OCI-LY1 (cell line): ENCODE measurements at regions not wholly inside any gene's neighbourhood (a gene's known extent, or its start where the extent isn't known, plus 50 kb on each side); places are given as distances from the start of the nearest gene placed in this dataset.

Source experiments
- H2AFZ ChIP-seq: fragments of 200-600 bp; sonication (generic), shearing (Covaris generic); 2 replicates; pipeline ENCODE4 v1.6.0; 2014; ENCODE audit warnings: antibody characterized with exemption, mild to moderate bottlenecking, low read length
- H3F3A ChIP-seq: fragments of 200-600 bp; sonication (generic), shearing (Covaris generic); 2 replicates; pipeline ENCODE4 v1.6.0; 2014; ENCODE audit warnings: mild to moderate bottlenecking, antibody characterized with exemption, low read length, moderate library complexity; ENCODE audit not compliant: insufficient read depth
- H3K27ac ChIP-seq: fragments of 200-600 bp; sonication (generic); 2 replicates; pipeline ENCODE4 v1.5.1; 2014; ENCODE audit warnings: low read length, mixed run types, mild to moderate bottlenecking, low read depth; ENCODE audit not compliant: poor library complexity, severe bottlenecking
- H3K27me3 ChIP-seq: fragments of 200-600 bp; sonication (generic); 2 replicates; pipeline ENCODE4 v1.6.0; 2014; ENCODE audit warnings: antibody characterized with exemption, mild to moderate bottlenecking, low read length, moderate library complexity; ENCODE audit not compliant: insufficient read depth
- H3K36me3 ChIP-seq: fragments of 200-600 bp; sonication (generic); 2 replicates; pipeline ENCODE4 v1.6.1; 2014; ENCODE audit warnings: mild to moderate bottlenecking, antibody characterized with exemption, low read length, moderate library complexity, mixed read lengths; ENCODE audit not compliant: insufficient read depth
- H3K4me1 ChIP-seq: fragments of 200-600 bp; sonication (generic); 2 replicates; pipeline ENCODE4 v1.5.1; 2014; ENCODE audit warnings: mild to moderate bottlenecking, low read length, moderate library complexity; ENCODE audit not compliant: insufficient read depth, severe bottlenecking
- H3K4me2 ChIP-seq: fragments of 200-600 bp; sonication (generic), shearing (Covaris generic); 2 replicates; pipeline ENCODE4 v1.6.1; 2014; ENCODE audit warnings: low read length
- H3K4me3 ChIP-seq: fragments of 200-600 bp; sonication (generic); 2 replicates; pipeline ENCODE4 v1.5.1; 2014; ENCODE audit warnings: low read length, low read depth, mild to moderate bottlenecking, mixed read lengths; ENCODE audit not compliant: poor library complexity, severe bottlenecking
- H3K79me2 ChIP-seq: fragments of 200-600 bp; shearing (Covaris generic); 2 replicates; pipeline ENCODE4 v1.6.1; 2016; ENCODE audit warnings: mixed run types, low read length, mixed read lengths; ENCODE audit not compliant: insufficient read depth
- H3K9ac ChIP-seq: fragments of 200-600 bp; sonication (generic), shearing (Covaris generic); 2 replicates; pipeline ENCODE4 v1.6.1; 2014; ENCODE audit warnings: mild to moderate bottlenecking, low read length, mixed read lengths
- H3K9me2 ChIP-seq: fragments of 200-600 bp; sonication (generic), shearing (Covaris generic); 2 replicates; pipeline ENCODE4 v1.6.1; 2014; ENCODE audit warnings: low read depth, mild to moderate bottlenecking, low read length, mixed read lengths
- H3K9me3 ChIP-seq: fragments of 200-600 bp; shearing (Covaris generic); 2 replicates; pipeline ENCODE4 v1.6.1; 2014; ENCODE audit warnings: low read length, mixed read lengths
- H4K20me1 ChIP-seq: fragments of 200-600 bp; sonication (generic), shearing (Covaris generic); 2 replicates; pipeline ENCODE4 v1.6.0; 2016; ENCODE audit warnings: mild to moderate bottlenecking, low read length; ENCODE audit not compliant: insufficient read depth
- EZH2 ChIP-seq: fragments of 200-600 bp; sonication (generic), shearing (Covaris generic); IDR thresholded peaks from 2 replicates; pipeline ENCODE4 v1.8.0; 2017; ENCODE audit warnings: borderline replicate concordance, mixed run types, mild to moderate bottlenecking, antibody characterized with exemption, low read length, moderate library complexity, mixed read lengths
- TF ChIP-seq, protein P1 (sequence below): fragments of 200-600 bp; sonication (generic), shearing (Covaris generic); IDR thresholded peaks from 2 replicates; pipeline ENCODE4 v1.5.1; 2017; ENCODE audit warnings: mild to moderate bottlenecking, antibody characterized with exemption, low read length, moderate library complexity, mixed read lengths

DNA sequence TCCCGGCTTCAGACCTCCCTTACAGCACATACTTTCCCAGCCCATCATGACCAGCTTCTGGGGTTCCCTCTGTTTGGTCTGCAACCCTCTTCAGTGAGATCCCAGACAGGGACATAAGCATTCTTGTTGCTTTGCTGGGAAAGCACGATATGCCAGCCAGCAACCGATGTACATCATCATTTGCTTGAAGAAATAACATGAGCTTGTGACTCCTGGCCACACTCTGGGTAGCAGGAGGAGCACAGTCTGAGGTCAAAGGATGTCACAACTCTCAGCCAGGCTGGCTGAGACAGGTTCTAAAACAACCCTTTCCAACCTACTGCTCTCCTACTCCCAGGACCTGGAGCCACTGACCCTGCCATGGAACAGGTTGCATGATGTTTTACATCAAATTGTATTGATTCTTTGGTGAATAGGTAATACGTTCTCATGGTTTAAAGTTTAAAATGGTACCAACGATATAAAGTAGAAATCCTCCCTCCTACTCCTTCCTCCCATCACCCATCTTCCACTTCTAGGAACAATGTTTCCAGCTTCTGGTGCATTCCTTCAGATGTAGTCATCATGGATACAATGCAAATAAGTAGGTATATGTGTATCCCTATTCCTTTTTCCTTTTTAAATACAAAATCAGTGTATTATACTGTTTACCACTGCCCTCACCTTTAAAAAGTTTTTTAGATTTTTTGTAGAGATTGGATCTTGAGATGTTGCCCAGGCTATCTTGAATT, 190.3 kb downstream of the OPA1 start:
- Histone ChIP-seq H3K36me3 (no peaks in the 10 kb centered on the region), H3K4me3 (no peak overlapping the region), H3K9me2 (no peaks in the 10 kb centered on the region), H3K9ac (no peak overlapping the region), H3F3A (no peaks in the 10 kb centered on the region), H3K9me3 (no peaks in the 10 kb centered on the region), H4K20me1 (no peaks in the 10 kb centered on the region), H3K79me2 (no peaks in the 10 kb centered on the region), H3K4me1 (no peaks in the 10 kb centered on the region), H2AFZ (no peak overlapping the region), H3K27ac (no peak overlapping the region), H3K4me2 (no peak overlapping the region), H3K27me3 (no peaks in the 10 kb centered on the region)
- no peak for TF ChIP-seq EZH2
- TF ChIP-seq, protein P1, sequence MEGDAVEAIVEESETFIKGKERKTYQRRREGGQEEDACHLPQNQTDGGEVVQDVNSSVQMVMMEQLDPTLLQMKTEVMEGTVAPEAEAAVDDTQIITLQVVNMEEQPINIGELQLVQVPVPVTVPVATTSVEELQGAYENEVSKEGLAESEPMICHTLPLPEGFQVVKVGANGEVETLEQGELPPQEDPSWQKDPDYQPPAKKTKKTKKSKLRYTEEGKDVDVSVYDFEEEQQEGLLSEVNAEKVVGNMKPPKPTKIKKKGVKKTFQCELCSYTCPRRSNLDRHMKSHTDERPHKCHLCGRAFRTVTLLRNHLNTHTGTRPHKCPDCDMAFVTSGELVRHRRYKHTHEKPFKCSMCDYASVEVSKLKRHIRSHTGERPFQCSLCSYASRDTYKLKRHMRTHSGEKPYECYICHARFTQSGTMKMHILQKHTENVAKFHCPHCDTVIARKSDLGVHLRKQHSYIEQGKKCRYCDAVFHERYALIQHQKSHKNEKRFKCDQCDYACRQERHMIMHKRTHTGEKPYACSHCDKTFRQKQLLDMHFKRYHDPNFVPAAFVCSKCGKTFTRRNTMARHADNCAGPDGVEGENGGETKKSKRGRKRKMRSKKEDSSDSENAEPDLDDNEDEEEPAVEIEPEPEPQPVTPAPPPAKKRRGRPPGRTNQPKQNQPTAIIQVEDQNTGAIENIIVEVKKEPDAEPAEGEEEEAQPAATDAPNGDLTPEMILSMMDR, result no peak

DNA sequence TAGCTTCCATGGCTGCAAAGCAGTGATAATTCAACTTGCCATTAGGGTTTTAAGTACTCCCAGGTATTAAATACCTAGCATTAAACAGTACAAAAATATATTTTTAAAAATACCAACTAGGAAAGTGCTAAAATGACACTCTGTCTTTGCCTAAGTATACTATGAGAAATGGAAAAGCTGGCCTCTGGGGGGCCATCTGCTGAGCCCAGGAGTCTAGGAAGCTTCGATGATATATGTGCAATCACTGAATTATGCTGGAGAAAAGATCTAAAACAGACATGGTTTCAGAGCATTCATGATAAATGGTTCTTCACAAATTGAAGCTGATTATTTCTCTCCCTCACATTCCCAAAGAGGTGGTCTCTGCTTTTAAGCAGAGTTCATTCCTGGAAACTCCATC, 191.8 kb downstream of the OPA1 start:
- Histone ChIP-seq H3K4me3 (no peak overlapping the region), H3K9me3 (no peaks in the 10 kb centered on the region), H3K4me2 (no peak overlapping the region), H3K27ac (no peak overlapping the region), H3K27me3 (no peaks in the 10 kb centered on the region), H3K4me1 (no peaks in the 10 kb centered on the region), H3K9ac (no peak overlapping the region), H2AFZ (no peak overlapping the region), H3F3A (no peaks in the 10 kb centered on the region), H4K20me1 (no peaks in the 10 kb centered on the region), H3K9me2 (no peaks in the 10 kb centered on the region), H3K36me3 (no peaks in the 10 kb centered on the region), H3K79me2 (no peaks in the 10 kb centered on the region)
- TF ChIP-seq EZH2, result no peak
- TF ChIP-seq, protein P1, result no peak

DNA sequence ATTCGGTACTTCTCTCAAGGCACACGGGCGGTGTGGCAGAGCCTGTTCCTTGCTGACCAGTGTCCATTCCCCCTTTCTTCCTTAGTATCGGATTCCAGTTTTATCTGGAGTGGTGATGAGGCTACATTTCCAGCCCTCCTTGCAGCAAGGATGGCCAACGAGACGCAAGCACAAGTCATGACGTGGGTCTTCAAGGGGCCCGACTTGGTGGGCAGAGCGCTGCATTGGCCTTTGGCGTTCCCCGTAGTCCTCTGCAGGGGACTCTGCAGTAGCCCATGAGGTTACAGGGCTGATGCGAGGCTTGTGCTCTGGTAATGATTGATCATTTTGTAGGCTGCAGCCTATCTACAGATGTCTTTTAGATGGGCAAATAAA, 194.5 kb downstream of the OPA1 start:
- Histone ChIP-seq H3K9ac (no peak overlapping the region), H3K79me2 (no peaks in the 10 kb centered on the region), H3K4me1 (no peaks in the 10 kb centered on the region), H3K36me3 (no peaks in the 10 kb centered on the region), H2AFZ (no peak overlapping the region), H3K4me3 (no peak overlapping the region), H3K9me3 (no peaks in the 10 kb centered on the region), H3K9me2 (no peaks in the 10 kb centered on the region), H4K20me1 (no peaks in the 10 kb centered on the region), H3K27ac (no peak overlapping the region), H3F3A (no peaks in the 10 kb centered on the region), H3K27me3 (no peaks in the 10 kb centered on the region), H3K4me2 (no peak overlapping the region)
- TF ChIP-seq EZH2, result no peak
- TF ChIP-seq, protein P1, result no peak
